NCI-H187 (cell line): ENCODE measurements at regions not wholly inside any gene's neighbourhood (a gene's known extent, or its start where the extent isn't known, plus 50 kb on each side); places are given as distances from the start of the nearest gene placed in this dataset.
"Not testable (repeated sequence)": the region's sequence is repeated elsewhere in the genome, so short reads cannot be mapped to it uniquely, and the experiment has no call there.

Experiments
- DNase-seq, 2 experiments: peaks; one replicate each; lab custom pipeline; 2025; lab: John Stamatoyannopoulos, UW

DNA sequence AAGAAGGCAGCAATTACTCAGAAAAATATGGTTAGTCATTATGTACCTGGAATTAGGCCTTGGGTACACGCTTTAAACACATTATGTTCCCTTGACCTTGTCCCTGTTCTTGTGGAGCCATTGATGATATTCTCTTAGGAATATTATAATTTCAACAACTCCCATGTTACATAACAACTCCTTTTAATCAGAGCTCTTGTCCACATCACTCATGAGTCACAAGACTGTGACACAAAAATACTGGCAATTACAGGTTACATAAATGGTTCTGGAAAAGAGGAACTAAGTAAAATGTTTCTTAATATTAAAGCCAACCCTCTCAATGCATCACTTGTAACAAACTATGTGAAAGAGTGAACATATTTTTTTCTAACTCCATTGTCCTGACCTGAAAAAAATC is 143.8 kb upstream of the PCLO start:
- DNase-seq = no peak

DNA sequence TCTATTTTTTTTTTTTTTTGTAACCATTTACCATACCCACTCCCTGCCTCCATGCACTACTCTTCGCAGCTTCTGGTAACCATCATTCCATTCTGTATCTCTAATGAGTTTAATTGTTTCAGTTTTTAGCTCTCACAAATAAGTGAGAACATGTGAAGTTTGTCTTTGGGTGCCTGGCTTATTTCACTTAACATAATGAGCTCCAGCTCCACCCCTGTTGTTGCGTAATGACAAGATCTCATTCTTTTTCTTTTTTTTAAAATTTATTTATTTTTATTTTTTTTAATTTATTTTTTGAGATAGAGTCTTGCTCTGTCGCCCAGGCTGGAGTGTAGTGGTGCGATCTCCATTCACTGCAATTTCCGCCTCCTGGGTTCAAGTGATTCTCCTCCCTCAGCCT is 142.3 kb upstream of the PCLO start:
- no peak for DNase-seq

DNA sequence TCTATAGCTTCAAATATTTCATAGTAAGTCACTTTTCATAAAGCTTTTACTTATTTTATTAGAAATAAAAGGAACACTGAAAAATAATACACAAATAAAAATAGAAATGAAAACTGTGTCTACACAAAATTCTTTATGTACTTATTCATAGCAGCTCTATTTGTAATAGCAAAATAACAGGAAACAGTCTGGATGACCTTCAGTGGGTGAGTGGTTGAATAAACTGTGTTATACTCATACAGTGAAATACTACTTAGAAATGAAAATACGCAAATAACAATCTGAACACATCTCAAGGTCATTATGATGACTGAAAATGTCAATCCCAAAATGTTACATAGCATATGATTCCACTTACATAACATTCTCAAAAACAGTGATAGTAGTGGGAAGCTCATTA is 138.7 kb upstream of the PCLO start:
- no peak for DNase-seq

DNA sequence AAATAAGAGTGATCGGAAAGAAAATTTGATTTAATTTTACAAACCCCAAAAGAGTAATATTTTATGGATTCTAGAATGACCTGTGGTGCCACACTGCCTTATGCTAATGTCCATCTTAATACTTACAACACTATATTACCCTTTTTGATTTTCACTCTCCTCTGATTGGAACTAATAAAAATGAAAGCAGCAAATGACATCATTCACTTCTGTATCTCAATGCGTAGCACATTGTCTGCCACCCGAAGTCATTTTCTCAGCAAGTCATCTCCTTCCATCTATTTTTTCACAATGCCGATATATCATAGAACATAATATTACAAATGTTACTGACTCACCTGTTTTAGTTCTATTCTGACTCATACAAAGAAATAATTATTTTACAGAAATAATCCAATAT is 127.5 kb upstream of the PCLO start:
- no peak for DNase-seq

DNA sequence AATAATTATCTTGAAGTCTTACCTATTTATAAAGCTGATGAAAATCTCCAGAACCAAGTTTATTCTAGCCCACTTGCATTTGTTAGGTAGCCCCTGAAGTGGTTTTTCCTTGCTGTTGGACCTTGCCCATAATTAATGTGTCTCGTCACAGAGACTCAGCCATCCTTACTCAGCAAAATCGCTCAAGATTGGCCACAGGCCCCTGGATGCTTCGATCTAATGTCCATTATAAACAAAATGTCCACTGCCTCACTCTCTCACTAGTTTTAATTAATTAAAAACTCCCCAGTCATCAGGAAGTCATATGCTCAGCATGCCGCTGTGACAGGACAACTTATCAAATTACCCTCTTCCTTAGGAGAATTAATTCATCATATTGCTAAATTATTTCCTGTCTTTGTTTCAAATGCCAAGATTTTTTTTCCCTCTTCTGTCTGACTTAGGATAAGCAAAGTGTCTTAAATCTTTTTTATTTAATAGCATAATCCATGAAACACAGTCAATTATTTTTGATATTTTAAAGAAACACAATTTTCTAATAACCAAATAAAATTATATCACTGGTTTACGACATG is 126.8 kb upstream of the PCLO start:
- DNase-seq = no peak

DNA sequence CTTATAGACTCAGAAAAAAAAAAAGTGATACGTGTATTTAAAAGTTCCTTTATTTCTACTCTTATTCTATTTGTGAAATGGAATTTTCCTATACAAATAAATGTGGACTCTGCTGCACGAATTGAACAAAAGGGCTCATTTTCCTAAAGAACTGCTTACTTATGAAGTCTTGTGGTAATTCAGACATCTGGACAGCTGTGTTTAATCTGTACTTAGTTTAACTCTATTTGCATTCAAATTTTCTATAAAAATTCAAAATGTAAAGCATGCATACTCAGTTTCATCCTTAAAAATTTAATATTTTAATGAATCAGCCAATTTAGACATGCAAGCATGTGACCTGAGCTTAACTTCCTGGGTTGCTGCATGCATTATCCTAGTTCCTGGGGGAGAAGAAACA is 118.0 kb upstream of the PCLO start:
- no peak for DNase-seq

DNA sequence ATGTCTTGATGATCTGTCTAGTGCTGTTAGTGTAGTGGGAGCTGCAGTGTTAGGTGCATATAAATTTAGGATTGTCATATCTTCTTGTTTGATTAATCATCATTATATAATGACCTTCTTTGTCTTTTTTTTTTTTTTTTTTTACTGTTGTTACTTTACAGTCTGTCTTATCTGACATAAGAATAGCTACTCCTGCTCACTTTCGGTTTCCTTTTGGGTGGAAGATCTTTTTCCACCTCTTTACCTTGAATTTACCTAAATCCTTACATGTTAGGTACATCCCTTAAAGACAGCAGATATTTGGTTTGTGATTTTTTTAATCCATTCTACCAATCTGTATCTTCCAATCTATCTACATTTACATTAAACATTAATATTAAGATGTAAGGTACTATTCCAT is 113.6 kb upstream of the PCLO start:
- DNase-seq = no peak

DNA sequence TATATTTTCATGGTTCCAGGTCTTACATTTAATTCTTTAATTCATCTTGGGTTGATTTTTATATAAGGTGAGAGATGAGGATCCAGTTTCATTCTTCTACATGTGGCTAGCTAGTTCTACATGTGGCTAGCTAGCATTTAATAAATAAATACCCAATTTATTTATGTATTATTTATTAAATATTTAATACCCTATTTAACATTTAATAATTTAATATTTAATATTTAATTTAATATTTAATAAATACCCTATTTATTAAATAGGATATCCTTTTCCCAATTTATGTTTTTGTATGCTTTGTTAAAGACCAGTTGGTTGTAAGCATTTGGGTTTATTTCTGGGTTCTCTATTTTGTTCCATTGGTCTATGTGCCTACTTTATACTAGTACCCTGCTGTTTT is 111.0 kb upstream of the PCLO start:
- no peak for DNase-seq

DNA sequence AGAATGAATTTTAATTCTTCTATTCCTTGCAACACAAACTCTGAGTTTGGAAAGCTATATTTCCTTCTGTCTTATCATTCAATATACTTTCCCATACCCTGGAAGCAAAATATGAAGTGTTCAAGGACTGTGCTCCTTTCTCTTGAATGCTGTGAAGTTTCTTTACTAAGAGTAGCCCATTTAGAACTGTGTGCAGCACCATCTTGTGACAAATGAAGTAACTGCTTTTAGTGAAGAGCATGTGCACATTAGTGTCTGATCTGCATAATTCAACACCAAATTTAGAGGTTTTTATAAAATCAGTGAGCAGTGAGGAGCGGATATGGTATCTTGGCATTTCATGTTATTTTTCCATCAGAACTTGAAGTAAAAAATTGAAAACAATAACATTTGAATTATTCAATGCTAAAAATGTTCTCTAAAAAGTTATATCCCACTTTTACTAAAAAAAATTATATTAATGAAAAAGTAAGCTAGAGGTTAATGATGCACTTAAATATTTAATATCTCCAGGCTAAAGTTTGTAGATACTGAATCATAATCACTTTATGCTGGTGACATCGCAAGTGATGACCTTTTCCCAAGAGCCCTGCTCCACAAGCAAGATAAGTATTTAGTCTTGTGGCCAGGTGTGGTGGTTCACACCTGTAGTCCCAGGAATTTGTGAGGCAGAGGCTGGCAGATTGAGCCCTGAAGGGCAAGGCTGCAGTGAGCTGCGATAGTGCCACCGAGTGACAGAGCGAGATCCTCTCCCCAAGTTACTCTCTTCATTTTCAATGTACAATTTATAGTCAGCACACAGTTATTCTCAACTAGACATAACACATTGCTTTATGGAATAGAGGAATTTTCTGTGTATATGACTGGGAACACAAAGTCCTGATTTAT is 108.8 kb upstream of the PCLO start:
- DNase-seq = no peak

DNA sequence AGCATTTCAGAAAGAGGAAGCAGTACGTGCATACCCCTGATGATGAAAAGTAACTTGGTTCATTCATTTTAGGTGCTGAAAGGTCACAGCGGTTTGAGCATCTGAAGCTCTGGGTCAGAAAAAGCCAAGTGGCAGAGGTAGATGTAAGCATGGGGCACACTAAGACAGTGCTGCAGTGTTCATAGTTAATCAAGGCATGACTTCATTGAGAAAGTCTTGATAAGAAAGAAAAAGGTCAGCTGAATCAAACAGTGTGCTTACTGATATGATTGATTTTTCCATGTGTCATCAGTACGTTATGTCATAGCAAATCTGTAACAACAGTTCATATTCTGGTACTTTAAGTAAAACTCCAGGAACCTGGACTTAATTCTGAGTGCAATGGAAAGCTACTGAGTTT is 107.7 kb upstream of the PCLO start:
- no peak for DNase-seq

DNA sequence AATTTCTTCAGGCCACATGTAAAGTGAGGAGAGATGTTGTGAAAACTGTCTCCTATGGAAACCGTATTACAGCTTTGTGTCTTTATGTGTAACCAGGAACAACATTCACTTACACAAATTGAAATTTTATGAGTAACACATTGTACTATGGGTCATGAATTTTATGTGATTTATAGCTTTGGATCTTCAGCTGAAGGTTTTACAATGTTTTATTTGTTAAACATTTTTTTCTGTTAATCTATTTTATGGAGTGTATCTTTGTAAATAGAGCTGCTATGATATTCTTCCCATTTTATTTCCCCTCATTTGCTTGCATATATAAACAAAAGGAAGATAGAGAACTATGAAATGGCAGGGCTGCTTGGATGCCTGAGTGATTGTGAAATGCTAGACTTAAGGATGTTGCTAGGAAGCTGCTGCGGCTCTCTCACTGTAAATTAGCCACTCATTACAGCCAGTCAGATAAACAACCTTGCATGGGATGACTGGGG is 104.5 kb upstream of the PCLO start:
- DNase-seq = peak in 1 of 2 experiments; percentile 51

DNA sequence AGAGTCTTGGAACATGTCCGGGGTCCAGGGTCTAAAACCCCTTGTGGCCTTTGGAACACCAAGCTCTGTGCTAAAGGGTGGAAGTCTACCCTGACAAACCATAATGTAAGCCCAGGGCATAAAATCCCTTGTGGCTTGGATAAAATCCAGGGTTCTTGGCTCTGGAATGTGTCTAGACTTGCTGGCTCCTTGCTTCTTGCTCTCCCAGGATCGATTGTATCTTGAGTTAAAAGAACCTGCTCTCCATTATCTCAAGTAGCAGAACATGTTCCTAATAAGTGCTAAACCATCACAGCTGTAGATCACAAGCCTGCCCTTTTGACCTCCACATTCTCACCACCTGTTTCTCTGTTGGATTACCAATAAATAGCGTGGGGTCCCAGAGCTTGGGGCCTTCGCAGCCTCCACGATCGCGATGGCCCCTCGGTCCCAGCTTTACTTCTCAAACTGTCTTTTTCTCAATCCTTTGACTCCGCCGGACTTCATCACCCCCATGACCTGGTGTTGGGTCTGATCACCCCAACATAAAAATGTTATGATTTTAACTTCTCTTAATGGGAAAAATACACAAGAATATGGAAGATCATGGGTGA is 100.9 kb upstream of the PCLO start:
- not testable (repeated sequence) for DNase-seq

DNA sequence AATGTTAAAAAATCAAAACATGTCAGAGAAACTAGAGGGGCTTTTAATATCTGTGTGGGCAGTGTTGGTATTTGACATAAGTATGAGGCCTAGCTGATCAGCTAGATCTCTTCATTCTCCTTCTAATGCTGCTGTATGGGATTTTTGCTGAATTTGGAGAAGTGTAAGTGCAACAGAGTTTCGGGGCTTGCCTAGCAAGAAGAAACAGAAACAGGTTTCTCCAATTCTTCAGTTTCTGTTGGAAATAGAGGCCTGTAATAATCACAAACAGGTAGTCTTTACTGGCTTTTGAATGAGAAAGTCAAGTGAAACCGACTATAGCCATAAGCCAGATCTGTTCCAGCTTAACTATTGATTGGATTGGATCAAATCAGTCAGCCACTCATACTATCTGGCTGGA is 96.4 kb upstream of the PCLO start:
- no peak for DNase-seq

DNA sequence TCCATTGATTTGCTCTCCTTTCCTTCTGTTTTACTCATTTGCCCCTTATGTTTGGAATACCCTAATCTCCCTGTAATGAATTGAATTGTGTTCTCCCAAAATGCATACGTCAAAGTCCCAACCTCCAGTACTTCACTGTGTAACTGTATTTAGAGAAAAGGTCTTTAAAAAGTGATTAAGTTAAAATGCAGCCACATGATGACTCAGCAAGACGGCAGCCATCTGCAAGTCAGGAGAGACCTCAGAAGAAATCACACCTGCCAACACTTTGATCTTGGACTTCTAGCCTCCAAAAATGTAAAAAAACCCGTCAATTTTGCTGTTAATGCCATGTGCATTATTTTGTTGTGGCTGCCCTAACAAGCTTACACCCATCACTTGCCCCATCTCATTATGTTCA is 85.3 kb upstream of the PCLO start:
- DNase-seq = no peak

DNA sequence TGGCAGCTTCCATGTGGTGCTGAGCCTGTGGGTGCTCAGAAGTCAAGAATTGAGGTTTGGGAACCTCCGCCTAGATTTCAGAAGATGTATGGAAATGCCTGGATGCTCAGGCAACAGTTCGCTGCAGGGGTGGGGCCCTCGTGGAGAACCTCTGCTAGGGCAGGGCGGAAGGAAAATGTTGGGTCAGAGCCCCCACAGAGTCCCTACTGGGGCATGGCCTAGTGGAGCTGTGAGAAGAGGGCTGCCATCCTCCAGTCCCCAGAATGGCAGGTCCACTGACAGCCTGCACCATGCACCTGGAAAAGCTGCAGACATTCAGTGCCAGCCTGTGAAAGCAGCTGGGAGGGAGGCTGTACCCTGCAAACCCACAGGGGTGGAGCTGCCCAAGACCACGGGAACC is 56.5 kb upstream of the PCLO start:
- not testable (repeated sequence) for DNase-seq

DNA sequence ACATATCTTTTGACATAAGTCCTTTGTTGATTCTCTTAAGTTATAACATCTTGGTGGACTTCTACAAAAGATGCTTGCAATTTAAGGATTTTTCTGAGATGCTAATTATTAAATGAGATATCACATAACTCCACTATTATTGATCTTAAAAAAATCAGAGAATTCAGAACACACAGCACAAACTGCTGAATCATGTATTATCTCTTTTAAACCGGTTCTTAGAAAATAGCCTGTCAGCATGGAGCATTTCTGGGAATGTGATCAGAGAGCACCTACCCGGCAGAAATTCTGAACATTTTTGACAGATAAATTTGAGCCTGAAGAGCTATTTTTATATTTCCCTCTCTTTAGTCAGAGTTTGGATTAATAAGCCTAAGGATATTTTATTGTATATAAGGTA is 50.2 kb upstream of the PCLO start:
- DNase-seq = no peak
